Skeletal muscle satellite cell (primary cell): ENCODE measurements at regions not wholly inside any gene's neighbourhood (a gene's known extent, or its start where the extent isn't known, plus 50 kb on each side); places are given as distances from the start of the nearest gene placed in this dataset.
"Not testable (repeated sequence)": the region's sequence is repeated elsewhere in the genome, so short reads cannot be mapped to it uniquely, and the experiment has no call there.

Source experiments
- H3K27me3 ChIP-seq: 2 replicates; pipeline ENCODE4 v1.7.0; 2013; ENCODE audit warnings: low read length; ENCODE audit not compliant: control insufficient read depth, insufficient read depth
- H3K36me3 ChIP-seq: 2 replicates; pipeline ENCODE4 v1.7.0; 2013; ENCODE audit warnings: mild to moderate bottlenecking, control low read depth, low read length; ENCODE audit not compliant: insufficient read depth
- H3K4me1 ChIP-seq: 2 replicates; pipeline ENCODE4 v1.7.0; 2013; ENCODE audit warnings: low read length; ENCODE audit not compliant: control insufficient read depth, insufficient read depth
- H3K4me2 ChIP-seq: 2 replicates; pipeline ENCODE4 v1.7.0; 2013; ENCODE audit warnings: mild to moderate bottlenecking, low read length
- H3K4me3 ChIP-seq: 2 replicates; pipeline ENCODE4 v1.7.0; 2013; ENCODE audit warnings: low read length
- H3K9ac ChIP-seq: 2 replicates; pipeline ENCODE4 v1.7.0; 2013; ENCODE audit warnings: mild to moderate bottlenecking, low read depth, low read length, moderate library complexity
- H3K9me3 ChIP-seq: replicated peaks from 2 replicates; pipeline ENCODE4 v1.7.0; 2013; ENCODE audit warnings: mild to moderate bottlenecking, control low read depth, low read length

DNA sequence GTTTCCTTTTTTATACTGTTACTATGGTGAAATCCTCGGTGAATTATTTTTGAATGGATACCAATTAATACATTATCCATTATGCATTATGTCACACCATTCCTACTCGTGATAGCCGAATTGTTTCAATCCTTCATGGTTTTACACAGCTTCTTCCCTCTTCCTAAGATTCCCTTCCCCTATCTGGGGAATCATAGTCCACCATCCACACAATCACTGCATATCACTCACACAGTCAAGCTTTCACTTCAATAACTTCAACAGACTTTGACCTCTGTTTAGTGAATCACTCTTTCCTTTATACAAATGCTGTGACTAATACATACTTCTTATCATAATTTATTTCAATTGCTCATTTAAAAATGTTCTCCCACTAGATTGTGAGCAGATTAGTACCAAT lies 1108.1 kb upstream of the LRRTM1 start:
- H3K9ac ChIP-seq = no peak overlapping the region
- H3K36me3 ChIP-seq = no peaks in the 10 kb centered on the region
- H3K4me1 ChIP-seq = no peaks in the 10 kb centered on the region
- no peaks in the 10 kb centered on the region for H3K27me3 ChIP-seq
- H3K4me2 ChIP-seq = no peak overlapping the region
- H3K4me3 ChIP-seq = no peak overlapping the region
- peaks cover 3% of the 10 kb centered on the region for H3K9me3 ChIP-seq

DNA sequence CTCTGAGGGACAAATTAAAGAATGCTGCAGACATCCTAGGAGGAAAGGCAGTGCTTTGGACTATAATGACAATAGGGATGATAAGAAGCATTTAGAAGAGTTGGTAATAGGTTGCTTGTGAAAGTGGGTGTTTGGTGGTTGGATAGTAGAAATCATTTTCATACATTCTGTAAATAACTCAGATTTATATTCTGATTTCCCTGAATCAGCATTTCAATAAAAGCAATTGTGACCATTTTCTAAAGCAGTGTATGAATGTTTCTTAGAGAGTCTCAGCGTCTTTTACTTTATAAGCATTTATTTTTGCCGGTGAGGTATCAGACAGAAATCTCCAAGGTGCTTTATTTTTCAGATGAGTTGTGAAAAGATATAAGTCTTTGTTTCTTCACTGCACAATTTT lies 1099.0 kb upstream of the LRRTM1 start:
- Histone ChIP-seq H3K36me3 (no peaks in the 10 kb centered on the region), H3K9ac (no peak overlapping the region), H3K9me3 (no peaks in the 10 kb centered on the region), H3K4me1 (no peaks in the 10 kb centered on the region), H3K27me3 (no peaks in the 10 kb centered on the region), H3K4me2 (no peak overlapping the region), H3K4me3 (no peak overlapping the region)

DNA sequence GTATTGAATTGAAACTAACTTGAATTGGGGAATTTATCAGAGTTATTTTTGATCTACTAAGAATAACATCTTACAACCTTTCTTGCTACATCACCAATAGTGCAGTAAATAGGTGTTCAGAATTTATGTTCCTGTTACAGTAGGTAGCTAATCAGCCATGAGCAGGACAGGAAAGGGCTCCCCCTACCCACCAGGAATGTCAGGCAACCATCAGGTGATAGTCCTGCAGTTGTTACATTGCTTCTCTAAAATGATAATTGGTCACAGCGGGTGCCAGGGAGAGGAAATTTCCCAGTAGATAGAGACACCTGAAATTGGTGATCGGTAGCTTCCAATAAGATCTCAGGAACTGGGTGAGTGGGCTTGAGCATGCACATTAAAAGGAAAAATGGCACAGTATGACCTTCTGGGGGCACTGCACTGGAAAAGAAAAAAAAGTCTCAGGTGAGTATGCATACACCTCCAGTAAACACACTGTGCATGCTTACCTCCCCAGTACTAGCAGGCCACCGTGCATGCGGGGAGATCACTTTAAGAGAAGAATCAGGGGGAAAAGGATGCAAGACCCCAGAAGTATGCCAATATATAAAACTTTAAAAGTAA lies 1092.0 kb upstream of the LRRTM1 start:
- no peak overlapping the region for H3K9ac ChIP-seq
- H3K4me1 ChIP-seq = no peaks in the 10 kb centered on the region
- H3K4me2 ChIP-seq = no peak overlapping the region
- H3K4me3 ChIP-seq = no peak overlapping the region
- H3K27me3 ChIP-seq = no peaks in the 10 kb centered on the region
- H3K36me3 ChIP-seq = no peaks in the 10 kb centered on the region
- no peaks in the 10 kb centered on the region for H3K9me3 ChIP-seq

DNA sequence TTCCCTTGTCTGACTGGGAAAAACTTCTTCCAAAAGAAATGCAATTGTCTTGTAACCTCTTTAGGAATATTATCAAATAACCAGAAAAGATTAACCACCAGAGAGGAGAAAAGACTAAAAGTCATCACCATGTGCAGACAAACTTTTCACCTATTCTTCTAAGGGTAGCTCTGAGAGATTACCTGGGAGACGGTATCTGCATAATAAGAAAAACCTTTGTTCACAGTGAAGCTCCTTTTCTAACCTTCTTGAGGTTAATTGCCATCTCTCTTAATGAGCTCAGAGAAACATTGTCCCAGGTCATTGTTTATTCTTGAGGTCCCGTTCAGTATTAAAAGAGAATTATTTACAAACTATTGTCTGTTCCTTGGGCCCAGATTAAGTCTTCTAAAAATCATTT lies 1091.2 kb upstream of the LRRTM1 start:
- no peaks in the 10 kb centered on the region for H3K36me3 ChIP-seq

DNA sequence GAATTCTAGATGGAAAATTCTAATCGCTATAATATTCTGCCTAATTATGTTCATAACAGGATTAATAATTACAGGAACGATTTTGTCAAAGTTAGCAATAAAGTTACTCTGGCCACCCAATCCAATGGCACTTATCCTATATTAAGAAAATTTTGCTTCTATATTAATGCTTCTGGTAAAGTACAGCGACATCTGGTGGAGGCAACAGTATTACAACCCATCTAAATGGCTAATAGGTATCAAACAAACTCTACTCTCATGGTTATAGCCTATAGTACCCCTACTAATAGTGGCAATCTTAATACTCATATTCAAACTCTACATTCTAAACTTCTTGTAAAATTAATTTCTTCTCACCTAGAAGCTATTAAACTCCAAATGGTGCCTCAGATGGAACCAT lies 1084.7 kb upstream of the LRRTM1 start:
- Histone ChIP-seq H3K36me3 (no peaks in the 10 kb centered on the region), H3K4me3 (no peak overlapping the region), H3K9ac (no peak overlapping the region), H3K27me3 (no peaks in the 10 kb centered on the region), H3K9me3 (peaks cover 7% of the 10 kb centered on the region), H3K4me2 (no peak overlapping the region), H3K4me1 (no peaks in the 10 kb centered on the region)

More for the DNA sequence above, 1091.2 kb upstream of the LRRTM1 start:
- Histone ChIP-seq H3K4me3 (no peak overlapping the region), H3K9me3 (peaks cover 6% of the 10 kb centered on the region), H3K4me2 (no peak overlapping the region), H3K4me1 (no peaks in the 10 kb centered on the region), H3K9ac (no peak overlapping the region), H3K27me3 (no peaks in the 10 kb centered on the region)

DNA sequence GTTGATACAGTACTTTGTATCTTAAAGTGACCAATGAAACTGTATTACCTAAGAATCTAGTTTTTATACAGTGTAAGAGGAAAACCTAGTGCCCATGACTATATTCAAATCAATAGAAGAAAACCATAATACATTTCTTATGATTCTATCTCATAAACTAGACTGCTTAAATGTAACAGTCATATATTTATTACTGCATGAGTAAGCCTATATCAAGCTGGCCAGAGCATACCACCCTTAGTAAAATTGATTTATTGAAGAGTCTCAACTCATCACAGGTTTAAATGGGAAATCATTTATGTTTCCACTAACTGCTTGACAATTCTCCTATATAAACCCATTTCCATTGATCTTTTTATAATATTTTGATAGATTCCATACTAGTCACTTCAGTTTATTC lies 1059.2 kb upstream of the LRRTM1 start:
- H3K27me3 ChIP-seq = no peaks in the 10 kb centered on the region
- peaks cover 3% of the 10 kb centered on the region for H3K9me3 ChIP-seq
- H3K4me1 ChIP-seq = no peaks in the 10 kb centered on the region
- H3K4me3 ChIP-seq = no peak overlapping the region
- no peak overlapping the region for H3K9ac ChIP-seq
- no peaks in the 10 kb centered on the region for H3K36me3 ChIP-seq
- H3K4me2 ChIP-seq = no peak overlapping the region

DNA sequence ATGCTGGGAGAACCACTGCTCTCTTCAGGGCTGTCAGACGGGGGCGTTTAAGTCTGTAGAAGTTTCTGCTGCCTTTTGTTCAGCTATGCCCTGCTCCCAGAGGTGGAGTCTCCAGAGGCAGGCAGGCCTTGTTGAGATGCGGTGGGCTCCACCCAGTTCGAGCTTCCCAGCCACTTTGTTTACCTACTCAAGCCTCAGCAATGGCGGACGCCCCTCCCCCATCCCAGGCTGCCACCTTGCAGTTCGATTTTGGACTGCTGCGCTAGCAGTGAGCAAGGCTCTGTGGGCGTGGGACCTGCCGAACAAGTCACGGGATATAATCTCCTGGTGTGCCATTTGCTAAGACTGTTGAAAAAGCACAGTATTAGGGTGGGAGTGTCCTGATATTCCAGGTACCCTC lies 1057.9 kb upstream of the LRRTM1 start:
- not testable (repeated sequence) for H3K9me3 ChIP-seq, H3K4me3 ChIP-seq, H3K9ac ChIP-seq, H3K27me3 ChIP-seq, H3K4me2 ChIP-seq, H3K36me3 ChIP-seq, H3K4me1 ChIP-seq

DNA sequence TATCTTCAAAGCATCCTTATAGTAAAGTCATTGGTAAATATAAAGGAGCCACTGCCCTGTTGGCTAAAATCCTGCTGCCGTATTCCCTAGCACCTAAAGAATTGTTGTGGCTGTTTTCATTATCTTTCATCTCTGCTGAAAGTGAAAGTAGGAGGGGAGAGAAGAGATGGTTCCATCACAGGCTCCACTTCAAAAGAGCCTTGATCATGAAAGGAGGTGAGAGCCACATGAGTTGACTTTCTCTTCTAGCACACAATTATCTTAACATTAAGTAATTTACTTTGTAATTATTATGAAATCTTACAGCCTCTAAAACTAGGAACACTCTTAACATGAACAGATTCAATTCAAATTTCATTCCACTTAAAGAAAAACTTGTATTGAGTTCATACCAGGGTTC lies 1050.9 kb upstream of the LRRTM1 start:
- Histone ChIP-seq H3K27me3 (no peaks in the 10 kb centered on the region), H3K36me3 (no peaks in the 10 kb centered on the region), H3K4me2 (no peak overlapping the region), H3K4me1 (no peaks in the 10 kb centered on the region), H3K4me3 (no peak overlapping the region), H3K9ac (no peak overlapping the region), H3K9me3 (no peaks in the 10 kb centered on the region)

DNA sequence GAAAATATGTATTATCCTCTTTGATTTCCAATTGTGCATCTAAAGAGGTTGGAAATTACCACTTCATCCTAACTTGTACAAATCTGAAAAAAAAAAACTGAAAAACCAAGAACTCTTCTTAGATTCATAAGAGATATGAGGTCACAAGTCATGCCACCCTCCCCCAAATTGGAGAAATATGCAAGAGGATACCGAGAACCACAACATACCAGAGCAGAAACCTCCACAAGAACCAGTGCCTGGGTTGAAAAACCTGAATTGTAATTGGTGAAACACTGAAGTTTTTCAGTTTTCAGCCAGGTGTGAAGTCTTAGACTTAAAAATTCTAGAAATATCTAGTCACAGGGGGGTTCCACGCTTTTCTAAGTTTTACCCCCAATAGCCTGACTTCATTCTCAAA lies 1029.5 kb upstream of the LRRTM1 start:
- H3K4me3 ChIP-seq = no peak overlapping the region
- peaks cover 4% of the 10 kb centered on the region for H3K9me3 ChIP-seq
- H3K4me2 ChIP-seq = no peak overlapping the region
- H3K27me3 ChIP-seq = no peaks in the 10 kb centered on the region
- no peaks in the 10 kb centered on the region for H3K4me1 ChIP-seq
- H3K9ac ChIP-seq = no peak overlapping the region
- H3K36me3 ChIP-seq = no peaks in the 10 kb centered on the region

DNA sequence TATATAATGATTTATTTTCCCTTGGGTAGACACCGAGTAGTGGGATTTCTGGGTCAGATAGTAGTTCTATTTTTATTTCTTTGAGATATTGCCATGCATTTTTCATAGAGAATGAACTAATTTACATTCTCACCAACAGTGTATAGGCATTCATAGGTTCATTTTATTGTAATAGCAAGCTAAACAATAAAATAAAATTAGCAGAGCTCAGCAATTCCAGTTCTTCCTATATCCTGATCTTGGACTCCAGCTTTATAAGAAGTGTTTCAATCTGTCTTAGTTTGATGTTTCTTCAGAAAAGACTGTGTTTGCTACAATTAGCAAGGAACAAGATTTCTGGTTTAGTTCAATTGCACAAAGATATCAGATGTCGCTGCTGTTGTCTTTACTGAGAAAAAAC lies 1024.4 kb upstream of the LRRTM1 start:
- no peaks in the 10 kb centered on the region for H3K4me1 ChIP-seq
- no peaks in the 10 kb centered on the region for H3K36me3 ChIP-seq
- no peak overlapping the region for H3K4me3 ChIP-seq
- H3K4me2 ChIP-seq = no peak overlapping the region
- peaks cover 5% of the 10 kb centered on the region for H3K9me3 ChIP-seq
- H3K27me3 ChIP-seq = no peaks in the 10 kb centered on the region
- H3K9ac ChIP-seq = no peak overlapping the region

DNA sequence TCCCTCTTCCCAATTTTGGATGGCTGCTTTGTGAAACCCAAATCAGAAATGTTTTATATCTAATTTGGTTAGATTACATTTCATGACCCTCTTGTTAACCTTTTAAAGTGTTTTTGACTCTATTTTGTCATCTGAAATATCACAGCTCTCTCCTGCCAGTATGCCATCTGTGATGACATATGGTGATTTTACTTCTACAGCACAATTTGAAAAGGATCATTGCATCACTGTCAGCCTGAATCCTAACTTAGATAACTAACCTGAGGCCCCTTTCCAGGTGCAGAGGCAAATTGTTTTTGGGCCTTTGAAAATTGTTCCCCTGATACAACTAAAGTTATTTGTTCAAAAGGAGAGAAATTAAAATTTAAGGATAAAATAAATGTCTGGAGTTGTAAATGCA lies 1023.4 kb upstream of the LRRTM1 start:
- Histone ChIP-seq H3K9me3 (peaks cover 5% of the 10 kb centered on the region), H3K4me1 (no peaks in the 10 kb centered on the region), H3K27me3 (no peaks in the 10 kb centered on the region), H3K4me3 (no peak overlapping the region), H3K4me2 (no peak overlapping the region), H3K36me3 (no peaks in the 10 kb centered on the region), H3K9ac (no peak overlapping the region)

DNA sequence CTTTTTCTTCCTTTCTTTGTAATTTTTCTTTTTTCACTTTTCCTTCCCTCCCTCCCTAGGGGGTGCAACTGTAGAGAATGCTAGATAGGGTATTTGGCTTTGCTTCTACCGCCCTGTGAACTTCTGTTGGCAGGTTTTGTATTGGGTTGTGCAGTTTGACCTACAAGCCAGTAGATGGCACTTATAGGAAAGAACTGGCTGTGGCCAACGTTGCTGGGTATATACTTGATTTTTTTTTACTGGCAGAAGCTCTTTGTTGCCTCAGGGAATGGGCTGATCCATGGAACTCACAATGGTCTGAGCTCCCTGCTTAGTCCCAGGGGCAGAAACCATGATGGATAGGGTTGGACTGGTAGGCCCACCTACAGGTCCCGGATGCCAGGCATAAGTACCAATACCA lies 1019.5 kb upstream of the LRRTM1 start:
- H3K36me3 ChIP-seq = no peaks in the 10 kb centered on the region
- no peaks in the 10 kb centered on the region for H3K27me3 ChIP-seq
- H3K4me2 ChIP-seq = no peak overlapping the region
- no peaks in the 10 kb centered on the region for H3K4me1 ChIP-seq
- H3K9me3 ChIP-seq = peaks cover 5% of the 10 kb centered on the region
- H3K9ac ChIP-seq = no peak overlapping the region
- no peak overlapping the region for H3K4me3 ChIP-seq
